ENCODE measurements at regions not wholly inside any gene's neighbourhood (a gene's known extent, or its start where the extent isn't known, plus 50 kb on each side); places are given as distances from the start of the nearest gene placed in this dataset.

- Histone ChIP-seq H2BK20ac (ENCODE audit: low read depth, low read length, poor library complexity, severe bottlenecking) (no peak overlapping the region), H2BK5ac (ENCODE audit: insufficient read length, low read length) (no peak overlapping the region), H3K79me1 (ENCODE audit: insufficient read depth, low read depth, low read length, poor library complexity, severe bottlenecking) (no peaks in the 10 kb centered on the region), H2BK12ac (ENCODE audit: insufficient read length, low read depth, low read length) (no peak overlapping the region), H2AK5ac (ENCODE audit: insufficient read length, low read length) (no peak overlapping the region), H4K20me1 (ENCODE audit: control insufficient read depth, insufficient read depth, insufficient read length) (no peaks in the 10 kb centered on the region), H3K23ac (ENCODE audit: insufficient read length, low read depth, low read length) (no peak overlapping the region), H3K9ac (ENCODE audit: extremely low read depth, insufficient read length, low read length) (no peak overlapping the region), H3K4me2 (ENCODE audit: insufficient read depth, insufficient read length, low read length) (no peak overlapping the region), H3K4me1 (ENCODE audit: insufficient read depth, low read length) (no peaks in the 10 kb centered on the region), H3K4ac (ENCODE audit: low read depth, low read length) (no peak overlapping the region), H4K5ac (ENCODE audit: insufficient read length, low read depth, low read length) (no peak overlapping the region), H3T11ph (ENCODE audit: low read length) (no peak overlapping the region), H3K9me3 (ENCODE audit: control insufficient read depth, low read depth, low read length) (no peaks in the 10 kb centered on the region), H3K56ac (ENCODE audit: insufficient read length, low read depth, low read length) (no peak overlapping the region), H3K27ac (ENCODE audit: insufficient read length, low read depth, low read length) (no peak overlapping the region), H2BK15ac (ENCODE audit: low read depth, low read length) (no peak overlapping the region), H3K14ac (ENCODE audit: insufficient read depth, low read length) (no peak overlapping the region), H3K79me2 (ENCODE audit: insufficient read depth, low read length) (no peaks in the 10 kb centered on the region), H2BK120ac (ENCODE audit: low read depth, low read length, poor library complexity, severe bottlenecking) (no peak overlapping the region), H3K23me2 (ENCODE audit: insufficient read length, low read depth, low read length, poor library complexity, severe bottlenecking) (no peaks in the 10 kb centered on the region), H2AFZ (ENCODE audit: low read length) (no peak overlapping the region), H3K18ac (ENCODE audit: insufficient read length, low read depth, low read length) (no peak overlapping the region), H4K91ac (ENCODE audit: insufficient read length, low read depth, low read length) (no peak overlapping the region), H4K8ac (replicated peaks; ENCODE audit: insufficient read length, low read depth, low read length) (no peak overlapping the region), H3K27me3 (ENCODE audit: insufficient read depth, low read length) (no peaks in the 10 kb centered on the region)
- no peaks in the 10 kb centered on the region for H3K36me3 Mint-ChIP-seq (ENCODE audit: insufficient read depth in 1 of 3, low read depth in 3 of 3)
- TF ChIP-seq, protein P1, sequence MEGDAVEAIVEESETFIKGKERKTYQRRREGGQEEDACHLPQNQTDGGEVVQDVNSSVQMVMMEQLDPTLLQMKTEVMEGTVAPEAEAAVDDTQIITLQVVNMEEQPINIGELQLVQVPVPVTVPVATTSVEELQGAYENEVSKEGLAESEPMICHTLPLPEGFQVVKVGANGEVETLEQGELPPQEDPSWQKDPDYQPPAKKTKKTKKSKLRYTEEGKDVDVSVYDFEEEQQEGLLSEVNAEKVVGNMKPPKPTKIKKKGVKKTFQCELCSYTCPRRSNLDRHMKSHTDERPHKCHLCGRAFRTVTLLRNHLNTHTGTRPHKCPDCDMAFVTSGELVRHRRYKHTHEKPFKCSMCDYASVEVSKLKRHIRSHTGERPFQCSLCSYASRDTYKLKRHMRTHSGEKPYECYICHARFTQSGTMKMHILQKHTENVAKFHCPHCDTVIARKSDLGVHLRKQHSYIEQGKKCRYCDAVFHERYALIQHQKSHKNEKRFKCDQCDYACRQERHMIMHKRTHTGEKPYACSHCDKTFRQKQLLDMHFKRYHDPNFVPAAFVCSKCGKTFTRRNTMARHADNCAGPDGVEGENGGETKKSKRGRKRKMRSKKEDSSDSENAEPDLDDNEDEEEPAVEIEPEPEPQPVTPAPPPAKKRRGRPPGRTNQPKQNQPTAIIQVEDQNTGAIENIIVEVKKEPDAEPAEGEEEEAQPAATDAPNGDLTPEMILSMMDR (conservative IDR thresholded peaks at IDR 0.05): no peak
- no peak overlapping the region for H3K4me3 Mint-ChIP-seq
- no peaks in the 10 kb centered on the region for H3K4me1 Mint-ChIP-seq
- H3K27ac Mint-ChIP-seq: no peak overlapping the region
- WGBS (ENCODE audit: extremely low coverage, insufficient read length, low lambda C conversion rate): no CpG with 5 or more reads among the region's 2 CpGs
- 0 out of 5 replicates have a peak, but pooled peaks cover 0 to 2% of the 10 kb centered on the region in 2 experiments for H3K9me3 Mint-ChIP-seq
- H3K27me3 Mint-ChIP-seq (ENCODE audit: low read depth): no peaks in the 10 kb centered on the region
- DNase-seq: no peak
These were observed 185.4 kb upstream of the CNTN5 start for GRCh38 chr11:98835335-98835734.
